HL-60 (cell line): ENCODE measurements at regions not wholly inside any gene's neighbourhood (a gene's known extent, or its start where the extent isn't known, plus 50 kb on each side); places are given as distances from the start of the nearest gene placed in this dataset.

Experiments used
- DNase-seq, 2 experiments: peaks; one replicate each; pipeline ENCODE4 v3.0.0-alpha.2; 2010 to 2020; ENCODE audit warnings: low read depth in 1 of 2, low spot score in 1 of 2
- H3K27ac ChIP-seq: fragments of 250-450 bp; sonication (Bioruptor Pico); replicated peaks from 2 replicates; pipeline ENCODE4 v1.5.1; 2020; ENCODE audit warnings: mild to moderate bottlenecking, moderate library complexity
- H3K27me3 ChIP-seq: fragments of 250-450 bp; sonication (Bioruptor Pico); 2 replicates; pipeline ENCODE4 v1.5.1; 2021; ENCODE audit warnings: mild to moderate bottlenecking, moderate library complexity; ENCODE audit not compliant: insufficient read depth, poor library complexity, severe bottlenecking
- H3K4me3 ChIP-seq: replicated peaks from 2 replicates; pipeline ENCODE4 v1.5.1; 2011; ENCODE audit warnings: mild to moderate bottlenecking, control low read depth, low read length; ENCODE audit not compliant: insufficient read depth
- GABPA ChIP-seq: IDR thresholded peaks from 2 replicates; pipeline ENCODE4 v1.6.1; 2012; ENCODE audit warnings: low read depth
- POLR2AphosphoS5 ChIP-seq: IDR thresholded peaks from 2 replicates; pipeline ENCODE4 v1.6.1; 2012; ENCODE audit warnings: low read depth
- SPI1 ChIP-seq: IDR thresholded peaks from 2 replicates; pipeline ENCODE4 v1.6.1; 2012; ENCODE audit warnings: low read depth, mild to moderate bottlenecking, borderline replicate concordance
- TF ChIP-seq, protein P1 (sequence below): IDR thresholded peaks from one replicate; pipeline ENCODE4 v1.5.1; 2011; ENCODE audit warnings: low read length, control low read depth, inconsistent platforms; ENCODE audit not compliant: insufficient read depth
- TF ChIP-seq, protein P2 (sequence below): IDR thresholded peaks from 2 replicates; pipeline ENCODE4 v1.6.1; 2012; ENCODE audit warnings: low read depth; ENCODE audit not compliant: insufficient replicate concordance

DNA sequence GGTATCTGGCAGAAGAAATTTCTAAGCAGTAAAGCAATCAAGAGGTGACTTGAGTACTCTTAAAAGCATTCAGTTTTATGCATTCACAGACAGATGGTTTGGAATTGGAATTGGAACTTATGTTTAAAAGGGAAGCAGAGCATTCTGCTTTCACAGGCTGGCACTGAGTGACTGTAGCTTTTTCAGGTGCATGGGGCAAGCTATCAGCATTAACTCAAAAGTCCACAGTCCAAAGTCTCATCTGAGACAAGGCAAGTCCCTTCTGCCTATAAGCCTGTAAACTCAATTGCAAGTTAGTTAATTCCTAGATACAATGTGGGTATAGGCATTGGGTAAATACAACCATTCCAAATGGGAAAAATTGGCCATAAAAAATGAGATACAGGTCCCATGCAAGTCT is 1620.3 kb downstream of the MRPL39 start:
- DNase-seq = no peak
- Histone ChIP-seq H3K27ac (no peak overlapping the region), H3K4me3 (no peak overlapping the region), H3K27me3 (no peaks in the 10 kb centered on the region)
- TF ChIP-seq, protein P1, sequence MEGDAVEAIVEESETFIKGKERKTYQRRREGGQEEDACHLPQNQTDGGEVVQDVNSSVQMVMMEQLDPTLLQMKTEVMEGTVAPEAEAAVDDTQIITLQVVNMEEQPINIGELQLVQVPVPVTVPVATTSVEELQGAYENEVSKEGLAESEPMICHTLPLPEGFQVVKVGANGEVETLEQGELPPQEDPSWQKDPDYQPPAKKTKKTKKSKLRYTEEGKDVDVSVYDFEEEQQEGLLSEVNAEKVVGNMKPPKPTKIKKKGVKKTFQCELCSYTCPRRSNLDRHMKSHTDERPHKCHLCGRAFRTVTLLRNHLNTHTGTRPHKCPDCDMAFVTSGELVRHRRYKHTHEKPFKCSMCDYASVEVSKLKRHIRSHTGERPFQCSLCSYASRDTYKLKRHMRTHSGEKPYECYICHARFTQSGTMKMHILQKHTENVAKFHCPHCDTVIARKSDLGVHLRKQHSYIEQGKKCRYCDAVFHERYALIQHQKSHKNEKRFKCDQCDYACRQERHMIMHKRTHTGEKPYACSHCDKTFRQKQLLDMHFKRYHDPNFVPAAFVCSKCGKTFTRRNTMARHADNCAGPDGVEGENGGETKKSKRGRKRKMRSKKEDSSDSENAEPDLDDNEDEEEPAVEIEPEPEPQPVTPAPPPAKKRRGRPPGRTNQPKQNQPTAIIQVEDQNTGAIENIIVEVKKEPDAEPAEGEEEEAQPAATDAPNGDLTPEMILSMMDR = no peak
- TF ChIP-seq POLR2AphosphoS5 (no peak), SPI1 (no peak), GABPA (no peak)
- TF ChIP-seq, protein P2, sequence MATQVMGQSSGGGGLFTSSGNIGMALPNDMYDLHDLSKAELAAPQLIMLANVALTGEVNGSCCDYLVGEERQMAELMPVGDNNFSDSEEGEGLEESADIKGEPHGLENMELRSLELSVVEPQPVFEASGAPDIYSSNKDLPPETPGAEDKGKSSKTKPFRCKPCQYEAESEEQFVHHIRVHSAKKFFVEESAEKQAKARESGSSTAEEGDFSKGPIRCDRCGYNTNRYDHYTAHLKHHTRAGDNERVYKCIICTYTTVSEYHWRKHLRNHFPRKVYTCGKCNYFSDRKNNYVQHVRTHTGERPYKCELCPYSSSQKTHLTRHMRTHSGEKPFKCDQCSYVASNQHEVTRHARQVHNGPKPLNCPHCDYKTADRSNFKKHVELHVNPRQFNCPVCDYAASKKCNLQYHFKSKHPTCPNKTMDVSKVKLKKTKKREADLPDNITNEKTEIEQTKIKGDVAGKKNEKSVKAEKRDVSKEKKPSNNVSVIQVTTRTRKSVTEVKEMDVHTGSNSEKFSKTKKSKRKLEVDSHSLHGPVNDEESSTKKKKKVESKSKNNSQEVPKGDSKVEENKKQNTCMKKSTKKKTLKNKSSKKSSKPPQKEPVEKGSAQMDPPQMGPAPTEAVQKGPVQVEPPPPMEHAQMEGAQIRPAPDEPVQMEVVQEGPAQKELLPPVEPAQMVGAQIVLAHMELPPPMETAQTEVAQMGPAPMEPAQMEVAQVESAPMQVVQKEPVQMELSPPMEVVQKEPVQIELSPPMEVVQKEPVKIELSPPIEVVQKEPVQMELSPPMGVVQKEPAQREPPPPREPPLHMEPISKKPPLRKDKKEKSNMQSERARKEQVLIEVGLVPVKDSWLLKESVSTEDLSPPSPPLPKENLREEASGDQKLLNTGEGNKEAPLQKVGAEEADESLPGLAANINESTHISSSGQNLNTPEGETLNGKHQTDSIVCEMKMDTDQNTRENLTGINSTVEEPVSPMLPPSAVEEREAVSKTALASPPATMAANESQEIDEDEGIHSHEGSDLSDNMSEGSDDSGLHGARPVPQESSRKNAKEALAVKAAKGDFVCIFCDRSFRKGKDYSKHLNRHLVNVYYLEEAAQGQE = no peak

DNA sequence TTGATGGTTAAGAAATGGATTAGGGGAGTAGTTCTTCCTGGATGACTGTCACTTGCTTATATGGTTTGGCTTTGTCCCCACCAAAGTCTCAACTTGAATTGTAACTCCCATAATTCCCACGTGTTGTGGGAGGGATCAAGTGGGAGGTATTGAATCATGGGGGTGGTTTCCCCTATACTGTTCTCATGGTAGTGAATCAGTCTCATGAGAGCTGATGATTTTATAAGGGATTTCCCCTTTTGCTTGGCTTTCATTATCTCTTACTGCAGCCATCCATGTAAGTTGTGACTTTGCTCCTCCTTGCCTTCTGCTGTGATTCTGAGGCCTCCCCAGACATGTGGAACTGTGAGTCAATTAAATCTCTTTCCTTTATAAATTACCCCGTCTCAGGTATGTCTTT is 1621.1 kb downstream of the MRPL39 start:
- Histone ChIP-seq H3K27ac (no peak overlapping the region), H3K4me3 (no peak overlapping the region), H3K27me3 (no peaks in the 10 kb centered on the region)
- TF ChIP-seq SPI1 = no peak
- no peak for TF ChIP-seq GABPA
- no peak for DNase-seq

DNA sequence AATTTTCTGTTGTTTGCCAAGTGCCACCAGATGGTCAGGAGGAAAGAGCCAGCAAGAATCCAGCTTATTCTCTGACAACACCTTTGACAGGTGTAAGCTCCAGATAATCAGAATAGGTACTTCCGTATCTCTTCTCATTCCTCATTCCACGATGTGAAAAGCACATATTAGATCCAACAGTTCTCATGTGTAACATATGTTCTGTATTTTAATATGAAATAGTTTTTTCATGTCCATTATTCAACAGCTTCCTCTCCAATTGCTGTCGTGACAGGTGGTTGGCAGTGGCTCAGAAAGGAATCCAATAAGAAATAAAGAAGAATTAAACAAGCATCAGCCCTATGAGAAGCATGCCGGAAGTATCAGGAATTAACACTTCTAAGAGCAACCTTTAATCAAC is 1624.7 kb downstream of the MRPL39 start:
- TF ChIP-seq GABPA (no peak), SPI1 (no peak), POLR2AphosphoS5 (no peak)
- TF ChIP-seq, protein P2 = no peak
- TF ChIP-seq, protein P1 = no peak
- Histone ChIP-seq H3K27ac (no peak overlapping the region), H3K27me3 (no peaks in the 10 kb centered on the region), H3K4me3 (no peak overlapping the region)
- DNase-seq = no peak

DNA sequence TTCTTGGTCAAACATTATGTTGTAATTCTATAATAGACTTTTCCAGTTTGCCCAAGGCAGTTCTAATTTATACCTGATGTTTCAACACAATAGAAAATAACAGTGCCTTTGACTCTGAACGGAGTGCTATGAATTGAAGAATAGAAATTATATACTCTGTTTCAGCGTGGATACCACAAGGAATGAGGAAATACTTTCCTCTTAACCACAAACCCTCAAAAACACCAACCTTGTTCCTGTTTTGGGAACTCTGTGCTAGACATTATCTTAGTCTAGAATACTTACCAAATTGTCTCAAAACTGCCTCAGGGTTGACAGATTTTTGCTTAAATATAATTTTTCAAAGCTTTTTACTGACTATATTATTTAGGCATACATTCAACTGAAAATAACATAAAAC is 1629.3 kb downstream of the MRPL39 start:
- Histone ChIP-seq H3K27ac (no peak overlapping the region), H3K27me3 (no peaks in the 10 kb centered on the region), H3K4me3 (no peak overlapping the region)
- TF ChIP-seq, protein P1 = no peak
- no peak; the same call in 1 of the 2 replicates for TF ChIP-seq POLR2AphosphoS5
- TF ChIP-seq, protein P2 = no peak
- TF ChIP-seq SPI1 = peak; percentile 72; the same call in 1 of the 2 replicates
- no peak for TF ChIP-seq GABPA
- DNase-seq = peak; percentile 21 to 74
